B cell (primary cell): ENCODE measurements at regions not wholly inside any gene's neighbourhood (a gene's known extent, or its start where the extent isn't known, plus 50 kb on each side); places are given as distances from the start of the nearest gene placed in this dataset.

Source experiments
- CTCF ChIP-seq: fragments of 200-600 bp; IDR thresholded peaks from one replicate; pipeline ENCODE4 v1.8.0; 2022; ENCODE audit warnings: antibody characterized with exemption, mild to moderate bottlenecking
- EZH2 ChIP-seq: IDR thresholded peaks from 2 replicates; pipeline ENCODE4 v1.6.1; 2012; ENCODE audit warnings: borderline replicate concordance, low read depth, mild to moderate bottlenecking, moderate library complexity, low read length; ENCODE audit not compliant: insufficient read depth, poor library complexity, severe bottlenecking

GRCh38 chr9:89748021-89748670 is 143.3 kb downstream of the GADD45G start:
- TF ChIP-seq CTCF (no peak), EZH2 (no peak)
